Endothelial cell of umbilical vein (primary cell): ENCODE measurements at regions not wholly inside any gene's neighbourhood (a gene's known extent, or its start where the extent isn't known, plus 50 kb on each side); places are given as distances from the start of the nearest gene placed in this dataset.
"Not testable (repeated sequence)": the region's sequence is repeated elsewhere in the genome, so short reads cannot be mapped to it uniquely, and the experiment has no call there.

Experiments used
- BruUV-seq: library from RNA; stranded (reverse); fragments of 400-500 nt; replicated peaks from 2 replicates; lab custom pipeline; 2021; lab: Mats Ljungman, UMichigan
- CTCF ChIA-PET: fragments of 300-600, 350-600 bp; sonication (Branson Sonifier 250); formaldehyde crosslinking; loops from one replicate; lab custom pipeline; 2021; ENCODE audit warnings: antibody characterized with exemption, inconsistent platforms; lab: Charles Lee
- POLR2A ChIA-PET: fragments of 300-600, 350-600 bp; sonication (Branson Sonifier 250); formaldehyde crosslinking; loops from one replicate; lab custom pipeline; 2021; ENCODE audit warnings: antibody characterized with exemption, inconsistent platforms; lab: Charles Lee
- DNase-seq: peaks from one replicate; pipeline ENCODE4 v3.0.0-alpha.2; 2011; ENCODE audit warnings: low read depth, low spot score
- FAIRE-seq: peaks from 2 replicates; lab custom pipeline; 2011; peaks lifted over from hg19 to GRCh38; lab: Jason Lieb, UNC
- H2AFZ ChIP-seq: 2 replicates; pipeline ENCODE4 v1.6.0; 2012; ENCODE audit warnings: low read depth, low read length, control low read depth, inconsistent platforms
- H3K27ac ChIP-seq: 2 replicates; pipeline ENCODE4 v1.5.1; 2011; ENCODE audit warnings: low read depth, mild to moderate bottlenecking, control low read depth, low read length, moderate library complexity; ENCODE audit not compliant: insufficient read depth
- H3K27me3 ChIP-seq, 2 experiments: 2 replicates each; pipeline versions ENCODE4 v1.6.0 to v1.6.1; 2011; ENCODE audit warnings: low read length in 2 of 2, mixed read lengths in 1 of 2; ENCODE audit not compliant: control insufficient read depth in 2 of 2, insufficient read depth in 2 of 2
- H3K36me3 ChIP-seq, 2 experiments: 2 replicates in 1 of 2; 3 replicates in 1 of 2; pipeline ENCODE4 v1.5.1; 2011; ENCODE audit warnings: low read length in 2 of 2, mild to moderate bottlenecking in 1 of 2, moderate library complexity in 1 of 2; ENCODE audit not compliant: control insufficient read depth in 2 of 2, insufficient read depth in 2 of 2; ENCODE audit errors: extremely low read depth in 1 of 2
- H3K4me1 ChIP-seq: 3 replicates; pipeline ENCODE4 v1.5.1; 2011; ENCODE audit warnings: mild to moderate bottlenecking, low read length; ENCODE audit not compliant: control insufficient read depth, insufficient read depth; ENCODE audit errors: extremely low read depth
- H3K4me2 ChIP-seq: 2 replicates; pipeline ENCODE4 v1.6.1; 2011; ENCODE audit warnings: low read length, control low read depth, mixed read lengths; ENCODE audit not compliant: insufficient read depth
- H3K4me3 ChIP-seq, 3 experiments: fragments of 200-600 bp in 1 of 3; sonication (generic), shearing (Covaris generic) in 1 of 3; replicated peaks in 1 of 3; 2 replicates each; pipeline ENCODE4 v1.5.1; 2011 to 2016; ENCODE audit warnings: control low read depth in 3 of 3, low read length in 3 of 3, mild to moderate bottlenecking in 2 of 3, inconsistent platforms in 1 of 3, low read depth in 1 of 3, moderate library complexity in 1 of 3; ENCODE audit not compliant: insufficient read depth in 1 of 3
- H3K79me2 ChIP-seq: 2 replicates; pipeline ENCODE4 v1.6.0; 2012; ENCODE audit warnings: low read length, inconsistent platforms; ENCODE audit not compliant: control insufficient read depth, insufficient read depth
- H3K9ac ChIP-seq: replicated peaks from 2 replicates; pipeline ENCODE3; 2011; ENCODE audit warnings: low read length, control low read depth; ENCODE audit not compliant: insufficient read depth; ENCODE audit errors: extremely low read depth
- H3K9me1 ChIP-seq: replicated peaks from 3 replicates; pipeline ENCODE4 v1.6.0; 2011; ENCODE audit warnings: mild to moderate bottlenecking, low read length; ENCODE audit not compliant: control insufficient read depth, insufficient read depth; ENCODE audit errors: extremely low read depth
- H3K9me3 ChIP-seq: replicated peaks from 2 replicates; pipeline ENCODE4 v1.5.1; 2012; ENCODE audit warnings: low read length, inconsistent platforms; ENCODE audit not compliant: control insufficient read depth, insufficient read depth
- H4K20me1 ChIP-seq: replicated peaks from 2 replicates; pipeline ENCODE3; 2011; ENCODE audit warnings: mild to moderate bottlenecking, low read length; ENCODE audit not compliant: control insufficient read depth, insufficient read depth; ENCODE audit errors: extremely low read depth
- EZH2 ChIP-seq: IDR thresholded peaks from 2 replicates; pipeline ENCODE4 v1.6.1; 2012; ENCODE audit warnings: borderline replicate concordance, low read depth, mild to moderate bottlenecking, moderate library complexity, low read length, inconsistent platforms; ENCODE audit not compliant: severe bottlenecking
- FOS ChIP-seq: IDR thresholded peaks from 2 replicates; pipeline ENCODE4 v1.6.1; 2011; ENCODE audit warnings: mild to moderate bottlenecking, low read length, moderate library complexity, borderline replicate concordance; ENCODE audit not compliant: insufficient read depth
- GATA2 ChIP-seq: IDR thresholded peaks from 2 replicates; pipeline ENCODE4 v1.7.0; 2011; ENCODE audit warnings: low read depth, mild to moderate bottlenecking, moderate library complexity, mixed read lengths, low read length; ENCODE audit not compliant: insufficient read length, insufficient read depth
- MAX ChIP-seq: IDR thresholded peaks from 2 replicates; pipeline ENCODE4 v1.6.1; 2011; ENCODE audit not compliant: insufficient read depth, insufficient read length
- MYC ChIP-seq: IDR thresholded peaks from one replicate; pipeline ENCODE4 v1.6.1; 2011; ENCODE audit warnings: mild to moderate bottlenecking, low read depth, low read length
- POLR2A ChIP-seq: IDR thresholded peaks from 2 replicates; pipeline ENCODE4 v1.6.1; 2012; ENCODE audit warnings: low read depth, mild to moderate bottlenecking, control low read depth, low read length
- POLR2AphosphoS5 ChIP-seq: IDR thresholded peaks from 2 replicates; pipeline ENCODE4 v1.6.1; 2012; ENCODE audit warnings: low read depth, mild to moderate bottlenecking, control low read depth, low read length, moderate library complexity; ENCODE audit not compliant: insufficient read depth
- dilution Hi-C: fragments of 300-500 bp; cut with MboI; formaldehyde crosslinking; loops from one replicate; pipeline ENCODE4 v1.15.0; 2019; ENCODE audit warnings: low sequenced_read_pairs; ENCODE audit not compliant: extremely low pct_ligation_motif_present
- intact Hi-C: fragments of 100-400 bp; cut with micrococcal nuclease; formaldehyde crosslinking; loops from one replicate; pipeline ENCODE4 v1.10.0; 2022

- no peaks in the 10 kb centered on the region for H3K9me3 ChIP-seq
- no peaks in the 10 kb centered on the region for H3K36me3 ChIP-seq
- CTCF ChIA-PET: no interaction called here
- intact Hi-C loops: no loop called here
- H3K27ac ChIP-seq: no peak overlapping the region
- no peaks in the 10 kb centered on the region for H3K27me3 ChIP-seq
- H3K4me1 ChIP-seq: no peaks in the 10 kb centered on the region
- no TSS peak for BruUV-seq
- TF ChIP-seq MYC: no peak
- TF ChIP-seq GATA2: no peak
- TF ChIP-seq FOS: no peak
- no peak for TF ChIP-seq POLR2A
- TF ChIP-seq MAX: no peak
- H3K9me1 ChIP-seq: no peaks in the 10 kb centered on the region
- DNase-seq (no peak), FAIRE-seq (no peak)
- no peaks in the 10 kb centered on the region for H3K79me2 ChIP-seq
- no peak overlapping the region for H3K4me3 ChIP-seq
- H3K4me2 ChIP-seq: no peak overlapping the region
- H3K9ac ChIP-seq: no peak overlapping the region
- H4K20me1 ChIP-seq: no peaks in the 10 kb centered on the region
- no peak overlapping the region for H2AFZ ChIP-seq
- dilution Hi-C loops: no loop called here
- POLR2A ChIA-PET: no interaction called here
Measured at GRCh38 chrX:76802708-76803107, 375.2 kb downstream of the MAGEE1 start.

GRCh38 chrX:76815754-76816153 lies 388.2 kb downstream of the MAGEE1 start:
- no peaks in the 10 kb centered on the region for H4K20me1 ChIP-seq
- H3K36me3 ChIP-seq: no peaks in the 10 kb centered on the region
- dilution Hi-C loops (no loop called here), intact Hi-C loops (no loop called here)
- H3K79me2 ChIP-seq: no peaks in the 10 kb centered on the region
- H3K27me3 ChIP-seq: no peaks in the 10 kb centered on the region
- no peak for DNase-seq
- TF ChIP-seq POLR2AphosphoS5 (no peak), MYC (no peak), FOS (no peak), EZH2 (no peak)
- ChIA-PET CTCF (no interaction called here), POLR2A (no interaction called here)
- H2AFZ ChIP-seq: no peak overlapping the region
- no TSS peak for BruUV-seq
- no peak overlapping the region for H3K4me3 ChIP-seq
- H3K9me1 ChIP-seq: no peaks in the 10 kb centered on the region
- H3K4me2 ChIP-seq: no peak overlapping the region
- no peaks in the 10 kb centered on the region for H3K9me3 ChIP-seq
- no peaks in the 10 kb centered on the region for H3K4me1 ChIP-seq
- no peak overlapping the region for H3K27ac ChIP-seq
- no peak for FAIRE-seq
- H3K9ac ChIP-seq: no peak overlapping the region

GRCh38 chrX:76817279-76817678 lies 389.8 kb downstream of the MAGEE1 start:
- H3K4me3 ChIP-seq, POLR2A ChIA-PET, DNase-seq, H4K20me1 ChIP-seq, H3K79me2 ChIP-seq, H3K9me1 ChIP-seq, H3K4me2 ChIP-seq, H3K27me3 ChIP-seq, FAIRE-seq, H3K9me3 ChIP-seq, dilution Hi-C loops, H3K36me3 ChIP-seq, BruUV-seq, intact Hi-C loops, H2AFZ ChIP-seq, H3K4me1 ChIP-seq, CTCF ChIA-PET, H3K9ac ChIP-seq, H3K27ac ChIP-seq: not testable (repeated sequence)
